ENCODE measurements at regions not wholly inside any gene's neighbourhood (a gene's known extent, or its start where the extent isn't known, plus 50 kb on each side); places are given as distances from the start of the nearest gene placed in this dataset.

DNA sequence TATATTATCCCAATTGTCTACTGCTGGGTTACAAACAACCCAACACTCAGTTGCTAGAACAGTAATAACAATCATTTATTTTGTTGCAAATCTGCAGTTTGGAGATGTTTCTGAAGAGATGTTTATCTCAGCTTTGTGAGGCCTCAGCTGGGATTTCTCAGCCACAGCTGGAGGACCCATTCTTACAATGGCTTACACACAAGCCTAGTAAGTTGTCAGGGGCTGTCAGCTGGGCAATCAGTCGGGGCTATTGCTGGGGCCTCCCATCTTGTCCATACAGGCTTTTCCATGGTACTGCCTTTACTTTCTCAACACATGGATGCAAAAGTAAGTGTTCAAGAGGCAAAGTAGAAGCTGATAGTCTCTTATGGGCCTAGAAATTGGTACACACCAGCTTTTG lies 491.7 kb upstream of the NXPH2 start:
- H3K4me3 ChIP-seq (ENCODE audit: low read length), result no peak overlapping the region
- H3K27ac ChIP-seq (ENCODE audit: low read length), result no peak overlapping the region
- H3F3A ChIP-seq (ENCODE audit: insufficient read depth, low read length, poor library complexity, severe bottlenecking), result no peaks in the 10 kb centered on the region
- H3K9me3 ChIP-seq (ENCODE audit: low read length), result no peaks in the 10 kb centered on the region
- no peaks in the 10 kb centered on the region for H3K9me2 ChIP-seq (ENCODE audit: insufficient read depth, low read length)
- H3K27me3 ChIP-seq (ENCODE audit: insufficient read depth, low read depth, low read length), result no peaks in the 10 kb centered on the region
- H2AFZ ChIP-seq (ENCODE audit: low read depth, low read length), result no peak overlapping the region
- no peaks in the 10 kb centered on the region for H4K20me1 ChIP-seq (ENCODE audit: insufficient read depth)
- H3K4me2 ChIP-seq (ENCODE audit: low read length), result no peak overlapping the region
- no peaks in the 10 kb centered on the region for H3K36me3 ChIP-seq (ENCODE audit: insufficient read depth, low read length)
- H3K79me2 ChIP-seq (replicated peaks; ENCODE audit: insufficient read depth, low read length), result no peaks in the 10 kb centered on the region
- H3K9ac ChIP-seq (ENCODE audit: low read length), result no peak overlapping the region
- TF ChIP-seq RAD21 (conservative IDR thresholded peaks at IDR 0.05) (no peak), MXI1 (conservative IDR thresholded peaks at IDR 0.05; ENCODE audit: poor library complexity, severe bottlenecking) (no peak)

DNA sequence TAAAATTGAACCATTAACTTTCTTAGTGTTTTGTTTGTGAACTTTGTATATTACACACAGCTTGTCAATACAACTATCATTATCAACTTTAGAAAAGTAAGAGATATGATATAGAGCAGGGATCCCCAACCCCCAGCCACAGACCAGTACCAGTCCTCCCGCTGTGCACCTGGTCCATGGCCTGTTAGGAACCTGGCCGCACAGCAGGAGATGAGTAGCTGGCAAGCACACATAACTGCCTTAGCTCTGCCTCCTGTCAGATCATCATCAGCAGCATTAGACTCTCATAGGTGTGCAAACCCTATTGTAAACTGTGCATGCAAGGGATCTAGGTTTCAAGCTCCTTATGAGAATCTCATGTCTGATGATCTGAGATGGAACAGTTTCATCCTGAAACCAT lies 491.0 kb upstream of the NXPH2 start:
- H3K4me3 ChIP-seq (ENCODE audit: low read length), result no peak overlapping the region
- H3K4me2 ChIP-seq (ENCODE audit: low read length), result no peak overlapping the region
- H2AFZ ChIP-seq (ENCODE audit: low read depth, low read length), result no peak overlapping the region
- no peaks in the 10 kb centered on the region for H3K79me2 ChIP-seq (replicated peaks; ENCODE audit: insufficient read depth, low read length)
- no peaks in the 10 kb centered on the region for H3F3A ChIP-seq (ENCODE audit: insufficient read depth, low read length, poor library complexity, severe bottlenecking)
- H3K9ac ChIP-seq (ENCODE audit: low read length), result no peak overlapping the region
- H3K27ac ChIP-seq (ENCODE audit: low read length), result no peak overlapping the region
- TF ChIP-seq SMC3 (conservative IDR thresholded peaks at IDR 0.05; ENCODE audit: poor library complexity) (no peak), EZH2 (IDR thresholded peaks at IDR 0.05; ENCODE audit: borderline replicate concordance, insufficient read depth, low read length, poor library complexity, severe bottlenecking) (no peak), RAD21 (conservative IDR thresholded peaks at IDR 0.05) (no peak), TAF1 (IDR thresholded peaks at IDR 0.05; ENCODE audit: low read depth) (no peak), EP300 (conservative IDR thresholded peaks at IDR 0.05; ENCODE audit: poor library complexity, severe bottlenecking) (no peak), POLR2AphosphoS5 (IDR thresholded peaks at IDR 0.05) (no peak), MXI1 (conservative IDR thresholded peaks at IDR 0.05; ENCODE audit: poor library complexity, severe bottlenecking) (no peak)
- TF ChIP-seq, protein P1, sequence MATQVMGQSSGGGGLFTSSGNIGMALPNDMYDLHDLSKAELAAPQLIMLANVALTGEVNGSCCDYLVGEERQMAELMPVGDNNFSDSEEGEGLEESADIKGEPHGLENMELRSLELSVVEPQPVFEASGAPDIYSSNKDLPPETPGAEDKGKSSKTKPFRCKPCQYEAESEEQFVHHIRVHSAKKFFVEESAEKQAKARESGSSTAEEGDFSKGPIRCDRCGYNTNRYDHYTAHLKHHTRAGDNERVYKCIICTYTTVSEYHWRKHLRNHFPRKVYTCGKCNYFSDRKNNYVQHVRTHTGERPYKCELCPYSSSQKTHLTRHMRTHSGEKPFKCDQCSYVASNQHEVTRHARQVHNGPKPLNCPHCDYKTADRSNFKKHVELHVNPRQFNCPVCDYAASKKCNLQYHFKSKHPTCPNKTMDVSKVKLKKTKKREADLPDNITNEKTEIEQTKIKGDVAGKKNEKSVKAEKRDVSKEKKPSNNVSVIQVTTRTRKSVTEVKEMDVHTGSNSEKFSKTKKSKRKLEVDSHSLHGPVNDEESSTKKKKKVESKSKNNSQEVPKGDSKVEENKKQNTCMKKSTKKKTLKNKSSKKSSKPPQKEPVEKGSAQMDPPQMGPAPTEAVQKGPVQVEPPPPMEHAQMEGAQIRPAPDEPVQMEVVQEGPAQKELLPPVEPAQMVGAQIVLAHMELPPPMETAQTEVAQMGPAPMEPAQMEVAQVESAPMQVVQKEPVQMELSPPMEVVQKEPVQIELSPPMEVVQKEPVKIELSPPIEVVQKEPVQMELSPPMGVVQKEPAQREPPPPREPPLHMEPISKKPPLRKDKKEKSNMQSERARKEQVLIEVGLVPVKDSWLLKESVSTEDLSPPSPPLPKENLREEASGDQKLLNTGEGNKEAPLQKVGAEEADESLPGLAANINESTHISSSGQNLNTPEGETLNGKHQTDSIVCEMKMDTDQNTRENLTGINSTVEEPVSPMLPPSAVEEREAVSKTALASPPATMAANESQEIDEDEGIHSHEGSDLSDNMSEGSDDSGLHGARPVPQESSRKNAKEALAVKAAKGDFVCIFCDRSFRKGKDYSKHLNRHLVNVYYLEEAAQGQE (IDR thresholded peaks at IDR 0.05; ENCODE audit: borderline replicate concordance), result no peak
- TF ChIP-seq, protein P2, sequence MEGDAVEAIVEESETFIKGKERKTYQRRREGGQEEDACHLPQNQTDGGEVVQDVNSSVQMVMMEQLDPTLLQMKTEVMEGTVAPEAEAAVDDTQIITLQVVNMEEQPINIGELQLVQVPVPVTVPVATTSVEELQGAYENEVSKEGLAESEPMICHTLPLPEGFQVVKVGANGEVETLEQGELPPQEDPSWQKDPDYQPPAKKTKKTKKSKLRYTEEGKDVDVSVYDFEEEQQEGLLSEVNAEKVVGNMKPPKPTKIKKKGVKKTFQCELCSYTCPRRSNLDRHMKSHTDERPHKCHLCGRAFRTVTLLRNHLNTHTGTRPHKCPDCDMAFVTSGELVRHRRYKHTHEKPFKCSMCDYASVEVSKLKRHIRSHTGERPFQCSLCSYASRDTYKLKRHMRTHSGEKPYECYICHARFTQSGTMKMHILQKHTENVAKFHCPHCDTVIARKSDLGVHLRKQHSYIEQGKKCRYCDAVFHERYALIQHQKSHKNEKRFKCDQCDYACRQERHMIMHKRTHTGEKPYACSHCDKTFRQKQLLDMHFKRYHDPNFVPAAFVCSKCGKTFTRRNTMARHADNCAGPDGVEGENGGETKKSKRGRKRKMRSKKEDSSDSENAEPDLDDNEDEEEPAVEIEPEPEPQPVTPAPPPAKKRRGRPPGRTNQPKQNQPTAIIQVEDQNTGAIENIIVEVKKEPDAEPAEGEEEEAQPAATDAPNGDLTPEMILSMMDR (IDR thresholded peaks at IDR 0.05; ENCODE audit: poor library complexity, severe bottlenecking), result no peak
- H3K36me3 ChIP-seq (ENCODE audit: insufficient read depth, low read length), result no peaks in the 10 kb centered on the region
- no peaks in the 10 kb centered on the region for H3K9me3 ChIP-seq (ENCODE audit: low read length)
- no peaks in the 10 kb centered on the region for H3K27me3 ChIP-seq (ENCODE audit: insufficient read depth, low read depth, low read length)
- H3K9me2 ChIP-seq (ENCODE audit: insufficient read depth, low read length), result no peaks in the 10 kb centered on the region
- H4K20me1 ChIP-seq (ENCODE audit: insufficient read depth), result no peaks in the 10 kb centered on the region

DNA sequence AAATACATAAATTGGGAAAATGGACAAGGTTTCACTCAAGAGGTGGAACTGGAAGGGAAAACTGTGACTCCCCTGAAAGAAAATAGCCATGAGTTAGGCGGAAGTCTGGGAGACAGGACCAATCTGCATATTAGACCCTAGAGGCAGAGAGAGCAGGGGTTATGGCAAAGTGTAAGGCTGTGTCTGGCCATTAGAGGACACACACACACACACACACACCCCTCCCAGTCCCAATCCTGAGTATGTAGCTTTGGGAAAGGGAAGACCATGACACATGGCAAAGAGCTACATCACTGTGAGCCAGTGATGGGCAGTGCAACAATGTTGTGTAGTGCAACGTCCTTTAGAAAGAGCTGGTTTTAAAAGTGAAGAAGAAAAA lies 479.9 kb upstream of the NXPH2 start:
- no peak overlapping the region for H3K4me2 ChIP-seq (ENCODE audit: low read length)
- H4K20me1 ChIP-seq (ENCODE audit: insufficient read depth), result no peaks in the 10 kb centered on the region
- no peaks in the 10 kb centered on the region for H3K9me2 ChIP-seq (ENCODE audit: insufficient read depth, low read length)
- no peak overlapping the region for H3K27ac ChIP-seq (ENCODE audit: low read length)
- H3K36me3 ChIP-seq (ENCODE audit: insufficient read depth, low read length), result no peaks in the 10 kb centered on the region
- H3F3A ChIP-seq (ENCODE audit: insufficient read depth, low read length, poor library complexity, severe bottlenecking), result no peaks in the 10 kb centered on the region
- no peak overlapping the region for H3K4me3 ChIP-seq (ENCODE audit: low read length)
- H3K79me2 ChIP-seq (replicated peaks; ENCODE audit: insufficient read depth, low read length), result no peaks in the 10 kb centered on the region
- H3K27me3 ChIP-seq (ENCODE audit: insufficient read depth, low read depth, low read length), result no peaks in the 10 kb centered on the region
- no peak overlapping the region for H3K9ac ChIP-seq (ENCODE audit: low read length)
- TF ChIP-seq RAD21 (conservative IDR thresholded peaks at IDR 0.05) (no peak), POLR2AphosphoS5 (IDR thresholded peaks at IDR 0.05) (no peak), EP300 (conservative IDR thresholded peaks at IDR 0.05; ENCODE audit: poor library complexity, severe bottlenecking) (no peak), TAF1 (IDR thresholded peaks at IDR 0.05; ENCODE audit: low read depth) (no peak), MXI1 (conservative IDR thresholded peaks at IDR 0.05; ENCODE audit: poor library complexity, severe bottlenecking) (no peak), EZH2 (IDR thresholded peaks at IDR 0.05; ENCODE audit: borderline replicate concordance, insufficient read depth, low read length, poor library complexity, severe bottlenecking) (no peak), SMC3 (conservative IDR thresholded peaks at IDR 0.05; ENCODE audit: poor library complexity) (no peak)
- TF ChIP-seq, protein P2 (IDR thresholded peaks at IDR 0.05; ENCODE audit: poor library complexity, severe bottlenecking), result no peak
- H3K9me3 ChIP-seq (ENCODE audit: low read length), result no peaks in the 10 kb centered on the region
- no peak overlapping the region for H2AFZ ChIP-seq (ENCODE audit: low read depth, low read length)
